Adrenal gland (tissue), 9 donors: ENCODE measurements at regions not wholly inside any gene's neighbourhood (a gene's known extent, or its start where the extent isn't known, plus 50 kb on each side); places are given as distances from the start of the nearest gene placed in this dataset.

ENCODE experiments used
- DNase-seq, 7 donors: peaks; one replicate each; pipeline ENCODE4 v3.0.0-alpha.2; 2019 to 2020
- H3K27ac ChIP-seq, 5 donors: fragments of 200-600 bp; sonication (generic) in 4 of 5; 1 replicate in 3 of 5; 2 replicates in 2 of 5; pipeline versions ENCODE4 v1.5.1 to v1.8.0; 2016 to 2020; ENCODE audit warnings: mild to moderate bottlenecking in 1 of 5
- H3K27me3 ChIP-seq: fragments of 200-600 bp; 2 replicates; pipeline ENCODE4 v1.8.0; 2021
- H3K36me3 ChIP-seq, 2 donors: fragments of 200-600 bp; replicated peaks in 1 of 2; 1 replicate in 1 of 2; 2 replicates in 1 of 2; pipeline versions ENCODE4 v1.5.1 to v1.8.0; 2018 to 2022
- H3K4me1 ChIP-seq, 2 donors: fragments of 200-600 bp; replicated peaks in 1 of 2; 1 replicate in 1 of 2; 2 replicates in 1 of 2; pipeline versions ENCODE4 v1.5.1 to v1.8.0; 2018 to 2021
- H3K4me3 ChIP-seq, 4 donors: fragments of 200-600 bp; sonication (generic) in 3 of 4; one replicate each; pipeline ENCODE4 v1.5.1; 2016 to 2018
- H3K9me3 ChIP-seq, 3 donors: fragments of 200-600 bp; sonication (generic) in 1 of 3; replicated peaks in 1 of 3; 1 replicate in 2 of 3; 2 replicates in 1 of 3; pipeline versions ENCODE4 v1.5.1 to v1.8.0; 2016 to 2021
- CTCF ChIP-seq, 6 experiments: fragments of 450-650 bp in 4 of 6; fragments of 200-600 bp in 2 of 6; sonication (generic) in 1 of 6; IDR thresholded peaks; 1 replicate in 5 of 6; 2 replicates in 1 of 6; pipeline versions ENCODE4 v1.5.1 to v1.8.0; 2016 to 2021; ENCODE audit warnings: antibody characterized with exemption in 6 of 6, mild to moderate bottlenecking in 2 of 6, moderate library complexity in 1 of 6
- POLR2A ChIP-seq, 2 donors: fragments of 450-650 bp; IDR thresholded peaks; one replicate each; pipeline ENCODE4 v1.6.1; 2017; ENCODE audit warnings: antibody characterized with exemption in 2 of 2, mild to moderate bottlenecking in 2 of 2, moderate library complexity in 1 of 2
- WGBS, 4 donors: extraction: QIAGEN DNeasy Blood & Tissue Kit in 2 of 4; methylation state at CpG; one replicate each; pipeline versions ENCODE4 v1.1.5 to v1.1.7; 2013 to 2017; 5-methylcytosine and 5-hydroxymethylcytosine counted together
- intact Hi-C, 2 donors: fragments of 100-400 bp; cut with DNase I; formaldehyde crosslinking; loops; one replicate each; pipeline versions ENCODE4 v1.14.1 to v1.15.0; 2022 to 2023
- donor health status: healthy with polysubstance abuse.
- donor health status: Bipolar disorder and iron deficiency.
- donor health status: DM: yes; HTN: yes; CAD: no.
- donor health status: DM: no; HTN: no; CAD: no.
- donor health status: DM: no; HTN: no; CAD: no.

GRCh38 chr22:26106412-26106811 lies 62.9 kb upstream of the SEZ6L start:
- Histone ChIP-seq H3K36me3 (no peaks in the 10 kb centered on the region), H3K4me3 (no peak overlapping the region), H3K27me3 (no peaks in the 10 kb centered on the region), H3K27ac (no peak overlapping the region), H3K9me3 (no peaks in the 10 kb centered on the region), H3K4me1 (no peaks in the 10 kb centered on the region)
- intact Hi-C loops, result no loop called here
- TF ChIP-seq POLR2A (IDR thresholded peaks at IDR 0.05) (no peak), CTCF (IDR thresholded peaks at IDR 0.05) (no peak)
- DNase-seq, result no peak

GRCh38 chr22:26109686-26110315 lies 59.5 kb upstream of the SEZ6L start:
- intact Hi-C loops, result no loop called here
- TF ChIP-seq POLR2A (IDR thresholded peaks at IDR 0.05) (no peak), CTCF (IDR thresholded peaks at IDR 0.05) (no peak)
- H3K4me3 ChIP-seq, result no peak overlapping the region
- 63 to 67% (median 67%) methylated on average over 11 of the region's 11 CpGs for WGBS, 4 donors
- no peaks in the 10 kb centered on the region for H3K36me3 ChIP-seq
- no peak overlapping the region for H3K27ac ChIP-seq
- H3K9me3 ChIP-seq, result no peaks in the 10 kb centered on the region
- no peaks in the 10 kb centered on the region for H3K27me3 ChIP-seq
- DNase-seq, result no peak
- no peaks in the 10 kb centered on the region for H3K4me1 ChIP-seq

- no peaks in the 10 kb centered on the region for H3K36me3 ChIP-seq
- TF ChIP-seq POLR2A (IDR thresholded peaks at IDR 0.05) (no peak), CTCF (IDR thresholded peaks at IDR 0.05) (no peak)
- intact Hi-C loops, result no loop called here
- no peak for DNase-seq
- no peaks in the 10 kb centered on the region for H3K9me3 ChIP-seq
- 69 to 85% (median 82%) methylated on average over 1 of the region's 1 CpG for WGBS, 4 donors
- no peaks in the 10 kb centered on the region for H3K27me3 ChIP-seq
- H3K27ac ChIP-seq, result no peak overlapping the region
- H3K4me1 ChIP-seq, result no peaks in the 10 kb centered on the region
- H3K4me3 ChIP-seq, result no peak overlapping the region
Observed at GRCh38 chr22:26114826-26115225, 54.4 kb upstream of the SEZ6L start.

DNA sequence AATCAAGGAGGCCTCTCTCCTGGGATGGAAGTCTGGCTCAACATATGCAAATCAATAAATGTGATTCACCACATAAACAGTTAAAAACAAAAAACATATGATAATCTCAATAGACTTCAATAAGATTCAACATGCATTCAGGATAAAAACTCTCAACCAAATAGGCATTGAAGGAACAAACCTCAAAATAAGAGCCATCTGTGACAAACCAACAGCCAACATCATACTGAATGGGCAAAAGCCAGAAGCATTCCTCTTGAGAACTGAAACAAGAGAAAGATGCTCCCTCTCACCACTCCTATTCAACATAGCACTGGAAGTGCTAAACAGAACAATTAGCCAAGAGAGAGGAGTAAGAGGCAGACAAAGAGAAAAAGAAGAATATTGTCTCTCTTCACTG lies 54.0 kb upstream of the SEZ6L start:
- no peaks in the 10 kb centered on the region for H3K4me1 ChIP-seq
- no peaks in the 10 kb centered on the region for H3K36me3 ChIP-seq
- no peak for DNase-seq
- no peak overlapping the region for H3K27ac ChIP-seq
- TF ChIP-seq POLR2A (IDR thresholded peaks at IDR 0.05) (no peak), CTCF (IDR thresholded peaks at IDR 0.05) (no peak)
- H3K9me3 ChIP-seq, result no peaks in the 10 kb centered on the region
- H3K27me3 ChIP-seq, result no peaks in the 10 kb centered on the region
- no peak overlapping the region for H3K4me3 ChIP-seq
- intact Hi-C loops, result no loop called here
